Skin of body (tissue), 1 donor: ENCODE measurements at regions not wholly inside any gene's neighbourhood (a gene's known extent, or its start where the extent isn't known, plus 50 kb on each side); places are given as distances from the start of the nearest gene placed in this dataset.

Experiments
- DNase-seq: peaks from one replicate; lab custom pipeline; 2025; lab: John Stamatoyannopoulos, UW

DNA sequence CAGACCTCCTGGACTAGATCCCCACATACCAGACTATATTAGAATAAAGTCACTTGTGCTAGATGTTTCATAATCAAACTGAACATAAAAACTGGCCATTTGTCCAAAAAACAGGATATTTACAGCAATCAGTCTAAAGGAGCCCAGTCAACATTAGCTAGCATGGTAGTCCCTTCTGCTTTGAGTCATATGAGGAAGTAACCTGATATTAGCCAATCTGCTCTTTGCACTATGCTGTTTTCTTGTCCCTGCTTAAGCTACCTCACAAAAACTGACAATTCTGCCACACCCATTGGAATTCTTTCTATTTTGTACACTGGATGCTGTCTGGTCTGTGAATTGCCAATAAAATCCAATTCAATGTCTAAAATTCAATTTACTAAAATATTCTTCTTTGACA, 1824.2 kb downstream of the OLFM4 start:
- DNase-seq, result no peak

DNA sequence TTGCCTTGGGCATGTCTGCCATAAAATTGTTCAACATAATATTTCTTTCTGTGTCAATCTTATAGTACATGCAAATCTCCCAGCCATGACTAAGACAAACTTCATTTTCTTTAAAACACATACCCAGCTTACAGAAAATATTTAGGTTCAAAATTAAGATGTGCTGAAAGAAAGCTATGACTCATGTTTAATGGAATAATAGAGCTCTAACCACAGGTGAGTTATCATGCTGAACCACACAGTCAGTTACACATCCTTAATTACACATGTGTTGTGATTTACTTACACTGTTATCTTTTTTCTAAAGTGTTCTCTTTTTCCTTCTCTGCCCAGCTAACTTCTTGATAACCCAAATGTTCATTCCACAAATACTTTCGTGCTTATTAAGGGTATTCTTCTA, 1831.2 kb downstream of the OLFM4 start:
- DNase-seq, result no peak

DNA sequence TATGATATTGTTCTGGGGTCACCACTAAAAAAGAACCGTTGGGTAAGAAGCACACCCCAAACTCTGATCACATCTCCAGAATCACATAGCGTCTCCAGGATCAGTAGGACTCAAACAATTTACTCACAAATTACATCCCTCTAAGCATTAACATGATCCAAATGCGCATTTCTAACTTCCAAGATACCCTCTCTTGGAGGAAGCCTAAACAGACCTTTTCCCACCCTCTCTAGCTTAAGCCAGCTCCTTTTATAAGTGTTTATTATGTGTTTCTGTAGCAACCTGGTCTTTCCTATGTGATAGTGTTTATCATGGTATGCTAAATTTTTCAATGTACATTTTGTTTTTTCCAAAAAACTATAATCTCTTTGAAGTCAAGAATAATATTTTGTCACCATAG, 1846.5 kb downstream of the OLFM4 start:
- no peak for DNase-seq

DNA sequence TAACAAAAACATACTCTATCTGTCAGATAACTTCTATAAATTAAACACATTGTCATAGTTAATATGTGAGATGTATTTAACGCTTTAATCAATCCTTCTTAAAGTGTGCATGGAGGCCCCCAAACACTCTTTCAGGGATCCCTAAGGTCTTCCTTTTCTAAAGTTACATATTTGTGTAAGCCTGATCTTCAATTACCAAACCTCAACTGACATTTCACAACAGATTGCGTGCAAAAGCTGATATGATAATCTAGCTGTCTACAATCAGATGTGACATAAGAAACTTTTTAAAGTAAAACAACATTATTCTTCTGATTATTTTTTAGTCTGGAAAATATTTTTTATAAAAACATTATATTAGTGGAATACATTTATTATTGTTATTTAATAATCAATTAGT, 1850.4 kb downstream of the OLFM4 start:
- DNase-seq, result no peak

DNA sequence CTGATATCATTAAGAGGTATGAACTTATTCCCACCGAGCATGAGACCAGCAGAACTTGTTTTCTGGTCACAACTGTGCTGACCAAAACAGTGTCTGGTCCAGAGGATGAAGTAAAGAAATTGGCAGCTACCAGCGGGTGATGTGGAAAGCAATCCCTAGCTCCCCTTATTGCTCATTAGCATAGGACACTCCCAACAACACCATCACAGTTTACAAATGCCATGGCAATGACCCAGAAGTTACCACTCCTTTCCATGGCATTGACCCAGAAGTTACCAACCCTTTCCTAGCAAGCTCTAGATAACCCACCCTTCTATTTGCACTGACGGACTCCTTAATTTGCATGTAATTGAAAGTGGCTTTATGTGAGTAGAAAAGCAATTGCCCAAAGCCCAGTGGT, 1856.1 kb downstream of the OLFM4 start:
- no peak for DNase-seq

DNA sequence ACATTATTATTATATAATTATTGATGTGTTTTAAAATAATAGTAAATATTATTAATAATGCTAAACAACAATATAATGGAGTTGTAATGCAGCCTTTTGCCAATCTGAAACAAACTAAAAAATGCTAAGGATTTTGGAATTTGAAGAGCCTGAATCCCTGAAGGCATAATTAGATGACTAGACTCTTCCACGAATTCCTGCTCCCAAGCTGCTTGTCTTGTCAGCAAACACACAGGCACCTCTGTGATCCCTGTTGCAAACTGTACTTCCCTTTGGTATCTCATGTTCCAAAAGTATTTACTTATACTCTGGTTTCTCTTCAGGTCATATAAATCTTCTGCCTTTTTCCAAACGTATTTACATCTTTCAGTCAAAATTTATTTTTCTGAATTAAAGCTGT, 1862.4 kb downstream of the OLFM4 start:
- no peak for DNase-seq

DNA sequence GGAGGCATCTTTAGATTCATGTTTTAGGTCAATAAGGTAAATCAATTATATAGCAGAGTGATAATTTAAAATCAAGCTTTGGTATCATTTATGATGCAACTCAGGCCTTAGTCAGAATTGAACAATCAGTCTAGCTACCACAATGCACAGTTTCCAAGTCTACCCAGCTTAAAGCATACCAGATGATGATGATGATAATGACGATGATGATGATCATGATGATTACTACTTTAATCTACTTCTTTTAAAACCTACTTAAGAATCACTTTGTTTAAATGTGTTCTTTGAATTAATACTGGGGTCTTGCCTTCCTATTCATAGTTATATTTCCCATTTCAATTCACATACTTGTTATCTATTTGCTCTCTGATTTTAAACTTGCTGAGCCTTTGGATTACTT, 1872.7 kb downstream of the OLFM4 start:
- no peak for DNase-seq

DNA sequence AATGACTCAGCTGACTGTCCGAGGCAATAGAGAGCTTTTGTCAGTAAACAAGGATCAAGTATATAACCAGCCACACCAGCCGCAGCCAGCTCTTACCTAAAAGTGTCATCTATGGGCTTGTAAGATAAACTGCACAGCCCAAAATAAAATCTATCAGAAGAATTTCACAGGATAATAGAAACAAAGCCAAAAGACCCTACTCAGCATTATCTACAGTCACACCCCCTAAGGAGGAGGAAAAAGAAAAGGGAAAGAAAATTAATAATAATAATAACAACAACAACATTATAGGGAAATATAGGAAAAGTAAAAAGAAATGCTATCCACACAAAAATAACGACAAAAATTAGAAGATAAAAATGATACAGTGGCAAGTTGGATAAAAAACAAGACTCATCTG, 1883.8 kb downstream of the OLFM4 start:
- no peak for DNase-seq

DNA sequence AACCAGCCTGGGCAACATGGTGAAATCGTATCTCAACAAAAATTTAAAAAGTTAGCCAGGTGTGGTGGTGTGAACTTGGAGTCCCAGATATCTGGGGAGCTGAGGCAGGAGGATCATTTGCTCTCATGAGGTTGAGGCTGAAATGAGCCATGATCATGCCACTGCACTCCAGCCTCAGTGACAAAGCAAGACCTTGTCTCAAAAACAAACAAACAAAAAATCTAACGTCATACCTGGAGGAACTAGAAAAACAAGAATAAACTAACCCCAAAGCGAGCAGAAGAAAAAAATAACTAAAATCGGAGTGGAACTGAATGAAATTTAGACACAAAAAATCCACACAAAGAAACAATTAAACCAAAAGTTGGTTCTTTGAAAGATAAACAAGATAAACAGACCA, 1885.1 kb downstream of the OLFM4 start:
- DNase-seq, result no peak

DNA sequence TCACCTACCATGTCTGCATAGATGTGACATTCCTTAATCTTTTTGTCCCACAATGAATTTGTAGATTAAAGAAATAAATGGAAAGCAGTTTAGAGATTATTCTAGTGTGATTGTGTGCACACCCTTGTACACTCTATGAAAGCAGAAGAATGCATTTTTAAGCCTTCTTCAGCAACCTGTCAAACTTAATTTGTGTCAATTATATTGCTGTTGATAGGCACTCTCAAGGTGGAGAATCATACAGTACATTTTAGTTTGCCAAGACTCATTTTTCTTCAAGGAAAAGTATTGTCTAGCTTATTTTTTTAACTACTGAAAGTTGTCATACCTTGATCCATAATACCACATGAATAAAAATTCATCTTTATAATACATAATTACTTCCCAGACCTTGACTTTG, 1898.9 kb downstream of the OLFM4 start:
- DNase-seq, result no peak

DNA sequence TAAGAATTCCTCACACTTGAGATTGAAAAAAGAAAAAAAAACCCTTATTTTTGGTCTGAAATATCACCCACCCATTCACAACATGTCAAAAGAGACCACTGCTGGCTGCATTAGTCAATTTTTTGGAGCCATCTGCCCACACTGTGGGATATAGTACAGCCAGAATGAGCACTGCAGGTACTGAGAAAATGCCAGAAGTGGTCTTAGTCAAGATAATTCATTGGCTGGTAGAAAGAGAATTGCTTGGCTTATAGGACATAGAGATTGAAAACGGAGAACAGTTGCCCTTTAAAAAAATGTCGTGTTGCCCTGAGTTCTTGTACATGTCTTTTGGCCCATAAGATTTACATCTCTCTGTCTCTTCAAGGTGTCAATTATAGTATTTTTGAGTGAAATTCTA, 1899.5 kb downstream of the OLFM4 start:
- DNase-seq, result no peak

DNA sequence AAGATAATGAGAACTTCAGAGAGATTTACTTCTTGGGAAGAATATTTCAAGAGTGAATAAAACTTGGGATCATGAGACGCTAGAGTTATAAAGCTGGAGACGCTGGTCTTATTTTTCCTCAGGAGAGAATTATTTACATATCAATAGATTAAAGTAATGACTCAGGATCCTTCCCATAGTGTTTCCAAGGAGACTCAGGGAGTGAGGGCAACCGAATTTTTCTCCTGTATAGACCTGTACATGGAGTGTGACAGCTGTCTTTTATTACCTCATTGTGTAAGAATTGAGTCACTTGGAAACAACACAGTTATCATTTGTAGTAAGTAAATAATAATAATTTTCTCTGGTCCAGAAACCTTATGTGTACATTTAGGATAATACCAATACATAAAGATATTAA, 1905.5 kb downstream of the OLFM4 start:
- DNase-seq, result no peak

DNA sequence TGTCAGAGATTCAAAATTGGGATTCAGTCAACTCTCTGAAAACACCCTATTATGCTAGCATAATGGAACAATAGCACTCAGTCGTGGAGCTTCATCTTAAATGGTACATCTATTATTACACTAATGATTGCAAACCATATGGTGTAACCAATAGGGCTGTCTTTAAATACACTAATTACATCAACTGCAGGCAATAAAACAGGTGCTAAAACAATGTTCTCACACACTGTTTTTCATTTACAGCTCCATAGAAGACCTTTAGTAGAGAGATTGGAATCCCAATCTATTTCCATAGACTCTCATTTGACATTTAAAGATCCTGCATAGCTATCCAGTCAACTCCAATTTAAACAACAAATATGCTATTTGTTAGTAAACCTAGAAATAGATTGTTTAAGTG, 1917.4 kb downstream of the OLFM4 start:
- DNase-seq, result no peak

DNA sequence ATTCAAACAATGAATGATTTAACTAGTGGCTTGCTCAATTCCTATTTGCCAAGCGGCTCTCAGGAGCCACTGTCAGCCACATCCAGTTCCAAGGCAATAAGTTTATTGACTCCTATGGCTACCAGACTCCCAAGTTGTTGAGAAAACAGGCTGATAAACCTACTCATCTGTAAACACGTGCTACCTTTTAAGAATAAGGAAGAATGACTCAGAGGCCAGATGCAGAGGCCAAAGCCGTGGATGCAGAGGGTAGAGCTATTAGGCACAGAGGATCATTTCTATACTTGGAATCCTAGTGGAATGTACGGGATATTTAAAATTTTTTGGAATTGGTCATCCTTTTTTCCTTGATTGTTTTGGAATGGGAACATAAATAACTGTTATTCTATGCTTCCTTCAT, 1921.1 kb downstream of the OLFM4 start:
- DNase-seq, result no peak

DNA sequence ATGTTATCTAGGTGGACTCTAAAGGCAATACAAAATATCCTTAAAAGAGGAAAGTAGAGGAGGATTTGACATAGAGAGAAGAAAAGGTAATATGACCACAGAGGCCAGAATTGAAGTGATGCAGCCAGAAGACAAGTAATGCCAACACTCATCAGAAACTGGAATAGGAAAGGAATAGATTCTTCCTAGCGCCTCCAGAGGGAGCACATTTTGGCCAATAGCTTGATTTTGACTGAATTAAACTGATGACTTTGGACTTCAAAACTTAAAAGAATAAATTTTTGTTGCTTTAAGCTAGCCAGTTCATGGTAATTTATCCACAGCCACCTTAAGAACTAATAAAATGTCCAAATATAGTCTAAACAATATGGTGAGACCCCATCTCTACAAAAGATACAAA, 1921.9 kb downstream of the OLFM4 start:
- DNase-seq, result no peak

DNA sequence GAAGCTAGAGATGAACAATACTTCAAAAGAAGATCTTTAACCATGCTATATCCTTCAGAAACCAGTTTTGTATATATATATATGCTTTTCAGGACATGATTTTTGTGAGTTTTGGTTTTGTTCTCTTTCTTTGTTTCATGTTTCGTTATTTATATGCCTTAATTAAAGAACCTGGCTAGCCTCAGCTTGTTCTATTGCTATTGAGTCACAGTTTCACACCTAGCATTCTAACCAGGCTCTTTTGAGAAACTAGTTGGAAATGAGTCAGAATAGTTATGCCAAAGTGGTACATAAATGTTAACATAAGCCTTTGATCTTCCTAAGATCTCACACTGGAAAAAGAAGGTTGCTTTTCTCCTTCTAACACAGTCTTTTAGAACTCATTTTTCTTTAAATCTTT, 1925.2 kb downstream of the OLFM4 start:
- peak; percentile 3 for DNase-seq

DNA sequence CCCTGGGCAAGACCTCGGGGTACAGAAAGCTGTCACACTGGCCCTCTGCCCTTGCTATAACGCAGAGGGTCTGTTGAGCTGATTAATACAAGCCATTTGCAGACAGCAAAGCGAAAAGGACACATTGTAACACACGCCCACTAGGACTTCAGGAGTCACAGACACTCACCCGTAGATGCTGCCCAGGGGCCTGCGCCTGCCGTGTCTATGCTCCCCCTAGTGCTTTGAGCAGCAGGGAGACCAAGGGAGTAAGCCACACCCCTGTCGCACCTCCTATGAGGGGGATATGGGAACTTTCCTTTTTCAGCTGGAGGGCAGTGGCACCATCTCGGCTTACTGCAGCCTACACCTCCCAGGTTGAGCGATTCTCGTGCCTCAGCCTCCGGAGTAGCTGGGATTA, 1930.2 kb downstream of the OLFM4 start:
- DNase-seq, result no peak

DNA sequence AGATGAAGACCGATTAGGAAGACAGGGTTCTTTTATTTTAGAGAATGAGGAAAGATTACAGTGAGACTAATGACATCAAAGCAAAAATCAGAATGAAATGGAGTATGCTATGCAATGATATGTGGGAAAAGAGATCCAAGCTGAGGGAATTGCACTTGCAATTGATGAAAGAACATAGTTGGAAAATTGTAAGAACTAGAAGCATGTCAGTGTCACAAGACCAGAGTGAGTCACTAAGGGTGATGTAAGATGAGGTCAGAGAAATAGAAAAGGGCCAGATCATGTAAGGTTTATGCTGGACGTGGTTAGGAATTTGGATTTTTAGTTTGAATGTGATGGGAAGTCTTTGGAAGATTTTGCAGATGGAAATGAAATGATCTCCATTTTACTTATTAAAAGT, 1937.3 kb downstream of the OLFM4 start:
- DNase-seq, result no peak

DNA sequence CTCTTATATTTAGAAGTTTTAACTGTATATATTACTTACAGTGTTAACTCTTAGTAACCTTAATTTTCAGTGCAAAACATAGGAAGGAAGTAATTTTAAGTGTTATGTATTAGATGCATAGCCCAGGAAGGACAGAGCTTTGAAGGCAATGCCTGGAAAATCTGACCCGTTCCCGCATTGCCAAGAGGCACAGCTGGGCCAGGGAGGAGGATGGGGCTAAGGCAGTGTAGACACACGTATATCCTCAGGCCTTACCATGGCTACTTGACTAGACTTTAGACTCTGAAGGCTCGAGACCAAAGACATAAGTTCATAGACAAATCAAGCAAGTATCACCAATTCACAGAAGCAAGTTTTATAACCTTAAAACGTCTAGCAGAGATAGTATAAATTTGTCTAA, 1944.2 kb downstream of the OLFM4 start:
- DNase-seq, result no peak

DNA sequence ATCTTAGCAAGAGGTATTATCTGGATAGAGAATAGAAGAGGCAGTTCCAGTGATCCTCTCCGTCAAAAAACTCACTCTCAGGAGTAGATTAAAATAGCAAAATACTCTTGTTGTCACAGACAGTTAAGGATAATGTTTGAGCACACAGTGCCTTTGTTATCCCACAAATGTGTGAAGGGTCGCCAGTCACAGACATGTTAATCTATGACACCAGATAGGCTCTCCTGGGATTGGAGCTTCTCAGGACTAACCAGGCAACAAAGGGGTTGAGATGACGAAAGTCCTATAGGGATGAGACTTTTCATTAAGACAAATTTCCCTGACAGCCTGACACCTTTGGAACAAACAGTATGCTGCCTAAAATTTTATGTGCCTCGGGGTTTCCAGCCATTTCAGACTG, 1947.1 kb downstream of the OLFM4 start:
- DNase-seq, result no peak

DNA sequence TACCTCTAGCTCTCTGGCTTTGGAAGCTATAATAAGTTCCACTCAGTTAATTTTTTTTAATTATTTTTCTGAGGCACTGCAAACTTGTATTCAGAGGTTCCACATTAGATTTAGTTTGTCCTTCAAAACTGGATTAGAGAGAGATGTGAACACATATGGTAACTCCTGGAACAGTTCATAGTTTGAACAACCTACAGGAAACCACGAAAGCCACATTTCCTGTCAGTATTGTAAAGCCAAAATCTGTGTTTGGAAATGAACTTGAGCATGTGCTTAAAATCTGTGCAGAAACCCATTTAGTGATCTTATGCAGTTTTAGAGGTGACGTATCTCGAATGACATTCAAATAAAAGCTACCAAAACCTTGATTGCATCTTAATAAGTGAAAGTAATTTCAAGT, 1952.0 kb downstream of the OLFM4 start:
- peak; percentile 62 for DNase-seq

DNA sequence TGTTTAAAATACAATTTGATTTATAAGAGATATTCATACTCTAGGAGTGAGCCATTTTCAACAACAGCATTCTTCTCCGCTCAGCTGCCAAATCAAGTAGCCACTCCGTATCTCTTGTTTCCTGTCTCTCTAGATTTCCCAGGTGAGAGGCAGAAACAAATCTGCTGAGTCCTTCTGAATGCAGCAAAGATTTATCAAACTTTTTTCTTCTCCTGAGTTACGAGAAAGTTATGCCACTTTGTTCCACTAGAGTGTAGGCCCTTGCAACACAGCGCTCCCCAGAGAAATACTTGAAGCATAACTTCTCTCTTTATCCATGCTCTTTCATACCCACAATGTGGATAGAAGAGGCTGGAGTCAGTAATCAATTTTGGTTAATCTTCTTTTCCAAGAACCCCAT, 1960.8 kb downstream of the OLFM4 start:
- no peak for DNase-seq

DNA sequence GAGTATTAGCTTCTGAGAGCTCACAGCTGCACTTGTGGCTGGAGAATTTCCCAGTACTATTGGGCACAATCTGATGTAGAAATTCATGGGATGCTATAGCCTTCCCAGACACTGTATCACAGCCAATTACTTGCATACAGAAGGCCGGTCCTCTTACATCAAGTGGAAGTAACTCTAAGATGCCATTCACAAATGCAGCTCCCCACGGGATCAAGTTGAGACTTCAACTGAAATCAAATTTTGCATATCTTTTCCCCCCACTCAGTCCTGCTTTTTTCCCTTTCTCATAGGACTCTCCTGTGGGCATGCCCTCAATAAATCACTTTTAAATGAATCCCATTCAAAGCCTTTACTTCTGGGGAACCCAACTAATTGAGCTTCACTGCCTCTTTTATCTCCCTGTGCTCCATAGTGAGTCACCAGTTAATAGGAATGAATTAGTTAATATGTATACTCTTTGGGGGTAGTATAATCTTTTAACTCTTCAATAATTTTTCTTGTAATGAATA, 1970.8 kb downstream of the OLFM4 start:
- DNase-seq, result no peak

DNA sequence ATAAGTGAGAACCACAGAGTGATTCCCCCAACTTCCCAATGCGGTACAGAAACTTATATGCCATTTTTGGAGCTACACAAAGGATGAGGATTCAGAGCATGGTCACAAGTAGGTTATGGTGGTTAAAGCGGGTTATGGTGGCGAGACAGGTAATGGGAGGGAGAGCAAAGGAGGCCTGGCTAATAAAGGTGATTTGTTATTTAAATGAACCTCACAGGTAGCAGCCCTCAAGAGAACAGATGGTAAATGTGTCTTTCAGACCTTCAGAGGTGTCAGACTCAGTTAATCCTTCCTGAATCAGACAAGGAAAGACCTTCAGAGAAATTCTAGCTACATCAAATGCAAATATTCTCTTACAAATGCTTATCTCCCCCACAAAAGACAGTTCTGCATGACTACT, 1971.4 kb downstream of the OLFM4 start:
- no peak for DNase-seq

DNA sequence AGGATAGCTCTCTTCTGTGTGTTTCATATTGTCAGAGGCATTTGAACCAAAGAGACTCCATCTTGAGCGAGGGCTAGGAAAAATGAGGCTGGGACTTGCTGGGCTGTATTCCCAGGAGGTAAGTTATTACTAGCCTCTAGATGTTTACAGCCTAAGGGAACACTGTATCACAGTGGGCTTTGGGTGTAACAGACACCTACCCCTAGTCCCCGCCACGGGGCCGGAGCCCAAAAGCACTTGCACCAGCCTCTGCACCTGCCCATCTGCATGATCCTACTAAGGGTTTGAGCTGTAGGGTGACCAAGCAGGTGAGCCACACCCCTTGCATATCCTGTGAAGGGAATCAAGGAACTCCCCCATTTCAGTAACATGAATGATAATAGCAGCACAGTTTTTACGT, 1972.2 kb downstream of the OLFM4 start:
- no peak for DNase-seq
